ENCODE measurements at regions not wholly inside any gene's neighbourhood (a gene's known extent, or its start where the extent isn't known, plus 50 kb on each side); places are given as distances from the start of the nearest gene placed in this dataset.

DNA sequence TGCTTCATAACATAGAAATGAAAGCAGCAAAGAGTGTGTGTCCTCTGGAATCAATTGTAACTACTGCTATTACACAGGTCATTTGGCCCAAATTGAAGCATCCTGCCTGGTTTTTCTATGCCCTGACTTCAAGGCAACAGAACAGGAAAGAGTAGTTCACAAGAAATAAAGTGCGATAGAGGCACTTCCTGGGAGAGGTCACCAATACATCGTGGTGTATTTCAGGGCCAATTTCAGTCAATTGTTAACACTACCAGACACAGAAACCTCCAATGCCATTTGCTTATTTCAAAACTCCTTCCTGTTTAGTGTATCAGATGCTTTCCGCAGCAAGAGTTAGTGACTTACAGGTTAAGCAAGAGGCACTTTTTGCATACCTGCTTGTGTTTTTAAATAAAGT is 292.1 kb downstream of the ETAA1 start:
- TF ChIP-seq, protein P1, sequence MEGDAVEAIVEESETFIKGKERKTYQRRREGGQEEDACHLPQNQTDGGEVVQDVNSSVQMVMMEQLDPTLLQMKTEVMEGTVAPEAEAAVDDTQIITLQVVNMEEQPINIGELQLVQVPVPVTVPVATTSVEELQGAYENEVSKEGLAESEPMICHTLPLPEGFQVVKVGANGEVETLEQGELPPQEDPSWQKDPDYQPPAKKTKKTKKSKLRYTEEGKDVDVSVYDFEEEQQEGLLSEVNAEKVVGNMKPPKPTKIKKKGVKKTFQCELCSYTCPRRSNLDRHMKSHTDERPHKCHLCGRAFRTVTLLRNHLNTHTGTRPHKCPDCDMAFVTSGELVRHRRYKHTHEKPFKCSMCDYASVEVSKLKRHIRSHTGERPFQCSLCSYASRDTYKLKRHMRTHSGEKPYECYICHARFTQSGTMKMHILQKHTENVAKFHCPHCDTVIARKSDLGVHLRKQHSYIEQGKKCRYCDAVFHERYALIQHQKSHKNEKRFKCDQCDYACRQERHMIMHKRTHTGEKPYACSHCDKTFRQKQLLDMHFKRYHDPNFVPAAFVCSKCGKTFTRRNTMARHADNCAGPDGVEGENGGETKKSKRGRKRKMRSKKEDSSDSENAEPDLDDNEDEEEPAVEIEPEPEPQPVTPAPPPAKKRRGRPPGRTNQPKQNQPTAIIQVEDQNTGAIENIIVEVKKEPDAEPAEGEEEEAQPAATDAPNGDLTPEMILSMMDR (IDR thresholded peaks at IDR 0.05; ENCODE audit: extremely low read depth in 1 of 2, insufficient read depth in 1 of 2, low read depth in 1 of 2, low read length in 2 of 2): no peak
- TF ChIP-seq MYC (IDR thresholded peaks at IDR 0.05; ENCODE audit: low read depth, low read length) (no peak), EZH2 (IDR thresholded peaks at IDR 0.05; ENCODE audit: borderline replicate concordance, low read depth, low read length, severe bottlenecking) (no peak), POLR2A (IDR thresholded peaks at IDR 0.05; ENCODE audit: low read depth, low read length) (no peak), GATA2 (IDR thresholded peaks at IDR 0.05; ENCODE audit: insufficient read depth, insufficient read length, low read depth, low read length) (no peak)
- Histone ChIP-seq H3K36me3 (ENCODE audit: control insufficient read depth in 2 of 2, extremely low read depth in 1 of 2, insufficient read depth in 2 of 2, low read length in 2 of 2) (no peaks in the 10 kb centered on the region), H3K27ac (ENCODE audit: insufficient read depth, low read depth, low read length) (no peak overlapping the region), H3K4me2 (ENCODE audit: insufficient read depth, low read length) (no peak overlapping the region), H3K4me3 (replicated peaks in 1 of 3; ENCODE audit: insufficient read depth in 1 of 3, low read depth in 1 of 3, low read length in 3 of 3) (no peak overlapping the region), H3K9ac (replicated peaks; ENCODE audit: extremely low read depth, insufficient read depth, low read length) (no peak overlapping the region), H3K4me1 (ENCODE audit: control insufficient read depth, extremely low read depth, insufficient read depth, low read length) (no peaks in the 10 kb centered on the region), H3K9me1 (replicated peaks; ENCODE audit: control insufficient read depth, extremely low read depth, insufficient read depth, low read length) (no peaks in the 10 kb centered on the region), H4K20me1 (replicated peaks; ENCODE audit: control insufficient read depth, extremely low read depth, insufficient read depth, low read length) (no peaks in the 10 kb centered on the region), H2AFZ (ENCODE audit: low read depth, low read length) (no peak overlapping the region), H3K9me3 (replicated peaks; ENCODE audit: control insufficient read depth, insufficient read depth, low read length) (no peaks in the 10 kb centered on the region), H3K79me2 (ENCODE audit: control insufficient read depth, insufficient read depth, low read length) (no peaks in the 10 kb centered on the region), H3K27me3 (ENCODE audit: control insufficient read depth in 2 of 2, insufficient read depth in 2 of 2, low read length in 2 of 2) (no peaks in the 10 kb centered on the region)
- intact Hi-C loops (cut with micrococcal nuclease) (no loop called here), dilution Hi-C loops (cut with MboI; ENCODE audit: extremely low pct_ligation_motif_present, low sequenced_read_pairs) (no loop called here)
- ChIA-PET CTCF (interaction anchor here (0.5 kb wide), 1 partner anchor 1261 kb away, joined by 3 read pairs; no protein-coding TSS in a partner anchor), POLR2A (no interaction called here)
- FAIRE-seq (no peak), DNase-seq (ENCODE audit: low read depth, low spot score) (no peak)
- BruUV-seq (replicated peaks): no TSS peak

DNA sequence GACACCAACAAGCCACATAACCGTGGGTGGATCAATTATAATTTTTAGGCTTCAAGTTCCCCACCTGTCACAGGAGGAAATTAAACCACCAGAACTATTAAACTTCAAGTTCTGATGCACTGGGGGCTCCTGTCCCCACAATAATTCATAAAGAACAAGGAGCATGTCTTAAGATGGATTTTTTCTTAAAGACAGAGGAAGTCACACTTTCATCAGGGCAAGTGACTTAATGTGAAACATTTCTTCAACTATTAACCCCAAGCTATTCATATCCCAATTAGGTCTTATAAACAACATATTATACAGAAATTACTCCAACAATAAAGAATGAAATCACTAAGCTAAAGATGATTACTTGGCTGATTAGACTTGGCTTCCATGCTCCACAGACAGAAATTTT is 292.5 kb downstream of the ETAA1 start:
- CTCF ChIA-PET: interaction anchor here (0.5 kb wide), 1 partner anchor 1262 kb away, joined by 3 read pairs; no protein-coding TSS in a partner anchor
- no peaks in the 10 kb centered on the region for H3K79me2 ChIP-seq (ENCODE audit: control insufficient read depth, insufficient read depth, low read length)
- H3K4me3 ChIP-seq (replicated peaks in 1 of 3; ENCODE audit: insufficient read depth in 1 of 3, low read depth in 1 of 3, low read length in 3 of 3): no peak overlapping the region
- TF ChIP-seq JUN (IDR thresholded peaks at IDR 0.05; ENCODE audit: borderline replicate concordance, insufficient read depth, insufficient read length, low read depth) (no peak), GATA2 (IDR thresholded peaks at IDR 0.05; ENCODE audit: insufficient read depth, insufficient read length, low read depth, low read length) (no peak), EZH2 (IDR thresholded peaks at IDR 0.05; ENCODE audit: borderline replicate concordance, low read depth, low read length, severe bottlenecking) (no peak), POLR2A (IDR thresholded peaks at IDR 0.05; ENCODE audit: low read depth, low read length) (no peak), FOS (IDR thresholded peaks at IDR 0.05; ENCODE audit: borderline replicate concordance, insufficient read depth, low read length) (no peak), MYC (IDR thresholded peaks at IDR 0.05; ENCODE audit: low read depth, low read length) (no peak), POLR2AphosphoS5 (IDR thresholded peaks at IDR 0.05; ENCODE audit: insufficient read depth, low read depth, low read length) (no peak)
- TF ChIP-seq, protein P2, sequence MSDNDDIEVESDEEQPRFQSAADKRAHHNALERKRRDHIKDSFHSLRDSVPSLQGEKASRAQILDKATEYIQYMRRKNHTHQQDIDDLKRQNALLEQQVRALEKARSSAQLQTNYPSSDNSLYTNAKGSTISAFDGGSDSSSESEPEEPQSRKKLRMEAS (IDR thresholded peaks at IDR 0.05; ENCODE audit: insufficient read depth, insufficient read length): no peak
- TF ChIP-seq, protein P1 (IDR thresholded peaks at IDR 0.05; ENCODE audit: extremely low read depth in 1 of 2, insufficient read depth in 1 of 2, low read depth in 1 of 2, low read length in 2 of 2): no peak
- DNase-seq (ENCODE audit: low read depth, low spot score) (no peak), FAIRE-seq (no peak)
- H3K27ac ChIP-seq (ENCODE audit: insufficient read depth, low read depth, low read length): no peak overlapping the region
- H2AFZ ChIP-seq (ENCODE audit: low read depth, low read length): no peak overlapping the region
- H3K9ac ChIP-seq (replicated peaks; ENCODE audit: extremely low read depth, insufficient read depth, low read length): no peak overlapping the region
- no peaks in the 10 kb centered on the region for H3K27me3 ChIP-seq (ENCODE audit: control insufficient read depth in 2 of 2, insufficient read depth in 2 of 2, low read length in 2 of 2)
- dilution Hi-C loops (cut with MboI; ENCODE audit: extremely low pct_ligation_motif_present, low sequenced_read_pairs) (no loop called here), intact Hi-C loops (cut with micrococcal nuclease) (no loop called here)
- no peaks in the 10 kb centered on the region for H3K9me3 ChIP-seq (replicated peaks; ENCODE audit: control insufficient read depth, insufficient read depth, low read length)
- no peak overlapping the region for H3K4me2 ChIP-seq (ENCODE audit: insufficient read depth, low read length)
- H4K20me1 ChIP-seq (replicated peaks; ENCODE audit: control insufficient read depth, extremely low read depth, insufficient read depth, low read length): no peaks in the 10 kb centered on the region
- no peaks in the 10 kb centered on the region for H3K9me1 ChIP-seq (replicated peaks; ENCODE audit: control insufficient read depth, extremely low read depth, insufficient read depth, low read length)
- BruUV-seq (replicated peaks): no TSS peak
- no peaks in the 10 kb centered on the region for H3K4me1 ChIP-seq (ENCODE audit: control insufficient read depth, extremely low read depth, insufficient read depth, low read length)
- no peaks in the 10 kb centered on the region for H3K36me3 ChIP-seq (ENCODE audit: control insufficient read depth in 2 of 2, extremely low read depth in 1 of 2, insufficient read depth in 2 of 2, low read length in 2 of 2)
- POLR2A ChIA-PET: no interaction called here
